CD4-positive, alpha-beta T cell treated with Interleukin-17A for 1 hour (primary cell): ENCODE measurements at regions not wholly inside any gene's neighbourhood (a gene's known extent, or its start where the extent isn't known, plus 50 kb on each side); places are given as distances from the start of the nearest gene placed in this dataset.

ENCODE experiments used
- DNase-seq: peaks from one replicate; pipeline ENCODE4 v3.0.0-alpha.2; 2020

DNA sequence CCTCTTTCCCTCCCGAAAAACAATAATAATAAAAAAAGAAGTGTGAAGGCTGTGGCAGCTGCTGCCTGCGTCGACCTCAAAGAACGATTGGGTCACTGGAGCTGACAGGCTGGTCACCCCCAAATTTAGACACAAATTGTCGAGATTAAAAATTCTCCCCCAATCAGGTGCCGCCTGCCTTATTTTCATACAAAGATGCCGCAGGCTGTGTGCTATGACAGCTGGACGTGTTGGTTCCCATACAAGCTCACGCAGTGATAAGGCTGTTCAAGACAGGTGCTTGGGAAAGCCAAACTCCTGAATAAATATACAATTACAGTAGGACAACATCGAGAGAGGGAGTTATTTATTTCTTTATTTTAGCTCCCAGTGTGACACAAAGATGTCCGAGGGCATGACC, 1041.8 kb downstream of the VRK1 start:
- DNase-seq = no peak

GRCh38 chr14:97840159-97840558, 1043.0 kb downstream of the VRK1 start:
- DNase-seq = no peak

GRCh38 chr14:97841762-97842161, 1044.6 kb downstream of the VRK1 start:
- DNase-seq = no peak

DNA sequence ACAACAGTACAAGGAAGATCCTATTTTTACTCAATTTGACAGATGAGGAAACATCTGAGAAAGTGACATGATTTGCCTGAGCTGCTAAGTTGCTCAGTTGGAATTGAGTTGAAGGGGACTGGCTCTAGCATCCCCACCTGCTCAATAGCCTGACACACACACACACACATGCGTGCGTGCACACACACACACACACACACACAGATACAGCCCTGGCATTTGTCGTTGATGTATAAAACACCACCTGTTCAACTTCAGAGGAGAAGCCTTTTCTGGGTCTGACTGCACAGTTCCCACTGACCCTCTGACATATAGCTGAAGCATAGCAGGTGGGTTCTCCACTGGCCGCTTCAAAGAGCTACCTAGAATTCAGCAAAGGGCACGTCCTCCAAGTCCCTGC, 1045.9 kb downstream of the VRK1 start:
- no peak for DNase-seq

GRCh38 chr14:97844042-97844441, 1046.9 kb downstream of the VRK1 start:
- DNase-seq = no peak

DNA sequence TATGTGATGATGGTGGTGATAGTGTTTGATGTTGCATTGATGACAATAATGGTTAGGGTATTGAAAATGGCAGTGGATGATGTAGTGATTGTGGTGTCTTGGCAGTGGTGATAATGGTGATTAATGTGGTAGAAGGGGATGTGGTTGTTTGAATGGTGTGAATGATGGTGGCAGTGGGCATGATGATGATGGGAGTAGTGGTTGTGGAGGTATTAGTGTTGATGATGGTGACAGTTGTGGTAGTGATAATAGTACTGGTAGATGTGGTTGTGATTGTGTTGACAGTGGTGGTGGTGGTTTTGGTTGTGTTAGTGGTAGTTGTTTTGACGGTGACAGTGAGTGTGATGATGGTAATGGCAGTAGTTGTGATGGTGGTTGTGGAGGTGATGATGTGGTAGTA, 1049.0 kb downstream of the VRK1 start:
- peak; percentile 18 for DNase-seq

DNA sequence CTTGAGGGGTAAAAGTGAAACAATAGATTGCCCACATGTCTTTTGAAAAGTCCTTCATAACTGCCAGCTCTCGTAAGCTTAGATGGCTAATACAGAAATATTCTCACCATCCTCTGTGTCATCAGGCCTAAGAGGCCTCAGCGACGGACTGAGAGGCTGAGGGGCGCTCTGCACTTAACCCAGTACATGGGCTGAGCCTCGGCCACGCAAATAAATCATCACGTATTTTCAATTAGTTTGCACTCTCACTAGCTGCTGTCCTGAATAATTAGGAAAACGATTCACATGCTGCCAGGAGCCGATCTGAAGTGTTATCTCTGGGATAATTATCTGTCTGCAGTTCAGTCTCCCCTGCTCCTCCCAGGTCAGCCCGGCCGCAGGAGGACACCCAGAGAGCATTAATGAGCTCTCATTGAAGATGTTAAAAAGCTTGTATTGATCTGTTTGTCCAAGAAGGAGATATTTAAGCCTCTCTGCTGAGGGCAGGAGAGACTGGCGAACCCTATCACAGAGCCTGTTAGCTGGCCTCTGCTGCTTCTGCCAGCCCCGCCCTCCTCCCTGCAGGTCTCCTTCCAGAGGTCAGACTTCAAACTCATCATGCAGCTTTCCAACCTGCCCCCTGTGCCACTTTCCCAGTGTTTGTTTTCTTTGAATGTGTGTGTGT, 1051.3 kb downstream of the VRK1 start:
- DNase-seq = no peak

DNA sequence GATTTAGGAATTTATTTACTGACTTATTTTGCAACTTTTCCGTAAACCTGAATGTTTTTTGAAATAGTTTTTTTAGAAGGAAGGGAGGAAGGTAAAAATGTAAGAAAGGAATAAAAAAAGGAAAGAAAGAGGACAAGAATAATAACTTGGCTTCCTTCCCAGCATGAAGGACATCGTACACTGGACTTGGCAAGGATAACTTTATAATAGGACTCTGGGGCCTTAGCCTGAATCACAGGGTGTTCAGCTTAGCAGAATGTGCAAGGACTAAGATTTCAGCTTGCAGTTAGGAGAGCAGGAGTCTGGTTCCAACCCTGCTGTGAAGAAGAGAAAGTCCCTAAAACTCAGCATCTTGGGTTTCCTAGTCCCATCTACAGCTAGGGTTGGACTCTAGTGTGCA, 1053.3 kb downstream of the VRK1 start:
- no peak for DNase-seq

- no peak for DNase-seq
Observed at GRCh38 chr14:97850886-97851285, 1053.7 kb downstream of the VRK1 start.

- no peak for DNase-seq
Observed at GRCh38 chr14:97851428-97851995, 1054.3 kb downstream of the VRK1 start.

DNA sequence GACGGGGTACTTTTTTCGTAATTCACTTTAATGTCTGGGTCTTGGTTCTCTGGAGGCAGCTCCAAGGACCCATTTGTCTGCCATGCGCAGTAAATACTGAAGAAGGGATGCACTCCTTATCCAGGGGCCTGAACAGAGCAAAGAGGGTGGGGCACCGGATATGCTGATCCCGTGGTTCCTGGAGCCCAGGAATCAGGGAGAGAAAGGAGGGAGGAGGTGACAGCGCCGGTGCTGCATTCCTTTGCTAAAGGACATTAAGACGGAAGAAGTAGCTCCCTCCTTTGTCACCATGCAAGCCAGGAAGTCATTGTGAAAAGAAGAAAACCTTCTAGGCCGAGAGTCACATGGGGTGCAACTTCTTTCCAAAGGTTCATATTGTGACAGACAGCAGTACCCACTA, 1057.7 kb downstream of the VRK1 start:
- no peak for DNase-seq

- no peak for DNase-seq
Observed at GRCh38 chr14:97866195-97866594, 1069.0 kb downstream of the VRK1 start.

- no peak for DNase-seq
Observed at GRCh38 chr14:97866664-97867063, 1069.5 kb downstream of the VRK1 start.

DNA sequence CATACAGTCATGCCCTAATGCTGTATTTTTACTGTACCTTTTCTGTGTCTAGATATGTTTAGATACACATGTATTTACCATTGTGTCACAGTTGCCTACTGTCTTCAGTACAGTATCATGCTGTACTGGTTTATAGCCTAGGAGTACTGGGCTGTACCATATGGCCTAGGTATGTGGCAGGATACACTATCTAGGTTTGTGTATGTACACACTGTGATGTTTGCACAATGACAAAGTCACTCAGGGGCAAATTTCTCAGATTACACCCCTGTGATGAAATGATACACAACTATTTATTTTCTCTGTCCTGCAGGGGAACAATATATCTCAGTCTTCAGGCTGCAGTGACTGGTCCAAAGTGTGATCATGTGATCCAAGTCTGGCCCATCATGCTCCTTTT, 1076.1 kb downstream of the VRK1 start:
- DNase-seq = no peak

DNA sequence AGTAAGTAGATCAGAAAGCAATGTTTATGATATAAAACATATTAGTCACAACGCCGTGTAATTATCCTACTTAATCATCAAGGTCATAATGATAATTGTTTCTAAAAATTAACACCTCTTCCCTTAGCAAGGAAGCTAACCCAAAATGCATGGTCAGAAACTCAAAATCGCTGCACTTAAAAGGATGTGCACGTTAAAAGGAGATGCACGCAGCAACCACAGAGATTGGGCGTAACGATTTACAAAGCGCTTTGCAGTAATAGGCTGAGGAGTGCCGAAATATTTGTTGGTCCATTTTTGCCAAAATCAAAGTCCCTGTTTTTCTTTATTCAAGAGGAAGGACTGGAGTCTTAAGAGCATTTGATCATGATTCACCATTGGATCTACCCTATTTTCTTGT, 1077.2 kb downstream of the VRK1 start:
- DNase-seq = peak; percentile 5

DNA sequence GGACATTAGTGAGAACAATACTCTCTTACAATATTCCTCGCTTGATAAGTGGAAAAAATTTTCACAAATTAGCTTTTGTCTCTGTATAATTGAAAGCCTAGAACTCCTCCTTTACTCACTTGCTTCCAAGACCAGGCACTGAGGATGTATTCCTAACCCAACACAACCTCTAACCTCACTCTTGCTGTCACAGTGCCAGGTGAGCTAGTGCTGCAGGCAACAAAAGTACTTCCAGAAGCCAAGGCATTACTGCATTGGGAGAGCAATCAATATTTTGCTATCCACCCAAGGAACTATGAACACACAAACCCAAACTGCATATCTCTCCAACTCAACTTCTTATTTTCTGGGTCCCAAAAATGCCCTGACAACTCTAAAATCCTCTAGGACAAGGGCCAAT, 1081.0 kb downstream of the VRK1 start:
- no peak for DNase-seq

- DNase-seq = peak; percentile 3
Observed at GRCh38 chr14:97878727-97879126, 1081.5 kb downstream of the VRK1 start.

GRCh38 chr14:97887690-97888089, 1090.5 kb downstream of the VRK1 start:
- DNase-seq = no peak

- no peak for DNase-seq
Observed at GRCh38 chr14:97888331-97888730, 1091.1 kb downstream of the VRK1 start.

DNA sequence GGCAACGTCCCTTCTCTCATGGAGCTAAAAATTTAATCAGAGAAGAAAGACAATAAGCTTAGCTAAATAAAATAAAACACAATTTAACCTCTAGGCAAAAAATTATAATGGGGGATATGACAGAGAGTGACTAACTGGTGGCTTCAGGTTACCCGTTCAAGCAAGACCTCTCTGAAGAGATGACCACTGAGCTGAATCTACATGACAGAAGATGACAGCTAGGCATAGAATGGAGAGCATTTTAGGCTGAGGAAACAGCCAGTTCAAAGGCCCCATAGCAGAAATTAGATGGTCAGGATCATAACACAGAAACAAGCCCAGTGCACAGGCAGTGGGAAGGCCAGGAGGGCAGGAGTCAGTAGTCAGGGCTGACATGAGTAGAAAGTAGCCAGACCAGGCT, 1094.3 kb downstream of the VRK1 start:
- DNase-seq = no peak

- no peak for DNase-seq
Observed at GRCh38 chr14:97894552-97894951, 1097.4 kb downstream of the VRK1 start.

DNA sequence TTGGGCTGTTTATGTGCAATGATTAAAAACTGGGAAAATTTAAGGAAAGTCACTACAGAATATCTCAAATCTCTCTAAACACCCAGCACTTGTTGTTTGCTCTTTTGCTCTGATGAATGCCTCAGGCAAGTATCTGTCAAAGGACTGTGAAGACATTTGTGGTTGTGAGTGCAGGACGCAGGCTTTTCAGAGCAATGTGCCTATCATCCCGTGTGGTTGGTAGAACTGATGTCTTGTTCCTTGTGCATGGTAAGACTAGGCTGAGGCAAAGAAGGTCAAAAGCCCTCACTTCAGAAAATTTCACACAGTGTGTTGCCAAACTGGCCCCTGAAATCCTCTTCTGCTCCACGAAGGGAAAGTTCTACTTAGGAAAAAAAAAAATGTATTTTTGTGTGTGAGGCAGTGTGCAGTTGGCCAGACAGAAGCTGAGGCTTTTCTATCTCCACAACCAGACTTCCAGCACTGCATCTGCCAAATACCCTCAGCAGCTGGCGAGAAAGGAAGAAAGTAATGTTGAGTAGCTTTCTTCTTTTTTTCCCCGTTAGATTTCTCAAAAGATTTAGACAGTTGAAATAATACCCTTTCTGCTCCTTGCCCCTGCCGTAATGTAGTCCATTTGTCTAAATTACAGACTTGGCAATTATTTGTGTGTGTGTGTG, 1103.1 kb downstream of the VRK1 start:
- DNase-seq = no peak

GRCh38 chr14:97902630-97903029, 1105.4 kb downstream of the VRK1 start:
- DNase-seq = no peak

- no peak for DNase-seq
Observed at GRCh38 chr14:97903821-97904220, 1106.6 kb downstream of the VRK1 start.

- DNase-seq = no peak
Observed at GRCh38 chr14:97912217-97912616, 1115.0 kb downstream of the VRK1 start.
